ENCODE measurements at regions not wholly inside any gene's neighbourhood (a gene's known extent, or its start where the extent isn't known, plus 50 kb on each side); places are given as distances from the start of the nearest gene placed in this dataset.

GRCh38 chr4:41428601-41429279 lies 109.2 kb upstream of the LIMCH1 start:
- CTCF ChIA-PET = no interaction called here

GRCh38 chr4:41429280-41429669 lies 108.7 kb upstream of the LIMCH1 start:
- H3K4me1 Mint-ChIP-seq = no peaks in the 10 kb centered on the region
- peaks cover 3% of the 10 kb centered on the region for H3K9me3 Mint-ChIP-seq
- ChIA-PET CTCF (no interaction called here), POLR2A (no interaction called here)
- H3K4me3 Mint-ChIP-seq = no peak overlapping the region
- no peaks in the 10 kb centered on the region for H3K27me3 Mint-ChIP-seq
- no peak for DNase-seq
- H3K27ac Mint-ChIP-seq = no peak overlapping the region
- H3K36me3 Mint-ChIP-seq (ENCODE audit: low read depth) = no peaks in the 10 kb centered on the region

More at GRCh38 chr4:41428601-41429279, 109.2 kb upstream of the LIMCH1 start:
- H3K36me3 Mint-ChIP-seq (ENCODE audit: low read depth) = no peaks in the 10 kb centered on the region
- H3K27ac Mint-ChIP-seq = no peak overlapping the region
- H3K4me1 Mint-ChIP-seq = no peaks in the 10 kb centered on the region
- H3K27me3 Mint-ChIP-seq = no peaks in the 10 kb centered on the region
- peaks cover 3% of the 10 kb centered on the region for H3K9me3 Mint-ChIP-seq
- POLR2A ChIA-PET = no interaction called here
- no peak for DNase-seq
- no peak overlapping the region for H3K4me3 Mint-ChIP-seq

- Mint-ChIP-seq H3K4me1 (no peaks in the 10 kb centered on the region), H3K27me3 (no peaks in the 10 kb centered on the region), H3K9me3 (peaks cover under 1% of the 10 kb centered on the region), H3K4me3 (no peak overlapping the region), H3K27ac (no peak overlapping the region), H3K36me3 (ENCODE audit: low read depth) (no peaks in the 10 kb centered on the region)
- POLR2A ChIA-PET = no interaction called here
- CTCF ChIA-PET = no interaction called here
- DNase-seq = no peak
Observed at GRCh38 chr4:41430792-41431191, 107.2 kb upstream of the LIMCH1 start.

- Mint-ChIP-seq H3K36me3 (ENCODE audit: low read depth) (no peaks in the 10 kb centered on the region), H3K4me3 (no peak overlapping the region), H3K4me1 (no peaks in the 10 kb centered on the region), H3K27ac (no peak overlapping the region), H3K9me3 (no peaks in the 10 kb centered on the region), H3K27me3 (no peaks in the 10 kb centered on the region)
- DNase-seq = no peak
- CTCF ChIA-PET = no interaction called here
- POLR2A ChIA-PET = no interaction called here
Observed at GRCh38 chr4:41431276-41431675, 106.7 kb upstream of the LIMCH1 start.

- CTCF ChIA-PET = no interaction called here
- Mint-ChIP-seq H3K4me3 (no peak overlapping the region), H3K27me3 (no peaks in the 10 kb centered on the region), H3K9me3 (no peaks in the 10 kb centered on the region), H3K36me3 (ENCODE audit: low read depth) (no peaks in the 10 kb centered on the region), H3K27ac (no peak overlapping the region), H3K4me1 (no peaks in the 10 kb centered on the region)
- no peak for DNase-seq
- POLR2A ChIA-PET = no interaction called here
Observed at GRCh38 chr4:41432219-41432618, 105.7 kb upstream of the LIMCH1 start.

GRCh38 chr4:41432881-41433280 lies 105.1 kb upstream of the LIMCH1 start:
- no peaks in the 10 kb centered on the region for H3K36me3 Mint-ChIP-seq (ENCODE audit: low read depth)
- DNase-seq = no peak
- ChIA-PET POLR2A (no interaction called here), CTCF (interaction anchor here (1.0 to 1.4 kb wide), 2 partner anchors 12 to 14 kb away, joined by 3 to 6 read pairs; no protein-coding TSS in a partner anchor)
- H3K9me3 Mint-ChIP-seq = no peaks in the 10 kb centered on the region
- no peaks in the 10 kb centered on the region for H3K4me1 Mint-ChIP-seq
- H3K27me3 Mint-ChIP-seq = no peaks in the 10 kb centered on the region
- H3K27ac Mint-ChIP-seq = no peak overlapping the region
- H3K4me3 Mint-ChIP-seq = no peak overlapping the region

GRCh38 chr4:41433361-41433760 lies 104.6 kb upstream of the LIMCH1 start:
- Mint-ChIP-seq H3K4me1 (no peaks in the 10 kb centered on the region), H3K27me3 (no peaks in the 10 kb centered on the region), H3K36me3 (ENCODE audit: low read depth) (no peaks in the 10 kb centered on the region), H3K4me3 (no peak overlapping the region), H3K27ac (no peak overlapping the region), H3K9me3 (no peaks in the 10 kb centered on the region)
- ChIA-PET POLR2A (no interaction called here), CTCF (interaction anchor here (0.6 to 1.4 kb wide), 3 partner anchors 9 to 14 kb away, joined by 3 to 6 read pairs (median 3); no protein-coding TSS in a partner anchor)
- DNase-seq = no peak

GRCh38 chr4:41435510-41435909 lies 102.4 kb upstream of the LIMCH1 start:
- Mint-ChIP-seq H3K9me3 (no peaks in the 10 kb centered on the region), H3K27ac (no peak overlapping the region), H3K4me1 (no peaks in the 10 kb centered on the region), H3K36me3 (ENCODE audit: low read depth) (no peaks in the 10 kb centered on the region), H3K27me3 (no peaks in the 10 kb centered on the region), H3K4me3 (no peak overlapping the region)
- ChIA-PET POLR2A (no interaction called here), CTCF (interaction anchor here (0.6 kb wide), 1 partner anchor 1427 kb away, joined by 3 read pairs; no protein-coding TSS in a partner anchor)
- no peak for DNase-seq

- Mint-ChIP-seq H3K36me3 (ENCODE audit: low read depth) (no peaks in the 10 kb centered on the region), H3K27me3 (no peaks in the 10 kb centered on the region), H3K4me1 (no peaks in the 10 kb centered on the region), H3K4me3 (no peak overlapping the region), H3K9me3 (no peaks in the 10 kb centered on the region), H3K27ac (no peak overlapping the region)
- POLR2A ChIA-PET = no interaction called here
- CTCF ChIA-PET = no interaction called here
- no peak for DNase-seq
Observed at GRCh38 chr4:41436419-41436818, 101.5 kb upstream of the LIMCH1 start.

- DNase-seq = no peak
- no peaks in the 10 kb centered on the region for H3K27me3 Mint-ChIP-seq
- CTCF ChIA-PET = no interaction called here
- no peaks in the 10 kb centered on the region for H3K4me1 Mint-ChIP-seq
- no peak overlapping the region for H3K4me3 Mint-ChIP-seq
- no peaks in the 10 kb centered on the region for H3K36me3 Mint-ChIP-seq (ENCODE audit: low read depth)
- H3K9me3 Mint-ChIP-seq = no peaks in the 10 kb centered on the region
- H3K27ac Mint-ChIP-seq = no peak overlapping the region
- POLR2A ChIA-PET = no interaction called here
Observed at GRCh38 chr4:41437111-41437536, 100.8 kb upstream of the LIMCH1 start.

- Mint-ChIP-seq H3K4me1 (no peaks in the 10 kb centered on the region), H3K4me3 (no peak overlapping the region), H3K27me3 (no peaks in the 10 kb centered on the region), H3K36me3 (ENCODE audit: low read depth) (no peaks in the 10 kb centered on the region), H3K9me3 (no peaks in the 10 kb centered on the region), H3K27ac (no peak overlapping the region)
- no peak for DNase-seq
- POLR2A ChIA-PET = no interaction called here
- CTCF ChIA-PET = no interaction called here
Observed at GRCh38 chr4:41438931-41439297, 99.0 kb upstream of the LIMCH1 start.

GRCh38 chr4:41442810-41443209 lies 95.1 kb upstream of the LIMCH1 start:
- Mint-ChIP-seq H3K27me3 (no peaks in the 10 kb centered on the region), H3K27ac (no peak overlapping the region), H3K4me3 (no peak overlapping the region), H3K4me1 (no peaks in the 10 kb centered on the region), H3K9me3 (no peaks in the 10 kb centered on the region), H3K36me3 (ENCODE audit: low read depth) (no peaks in the 10 kb centered on the region)
- no peak for DNase-seq
- ChIA-PET CTCF (no interaction called here), POLR2A (interaction anchor here (0.6 kb wide), 1 partner anchor 219 kb away, joined by 3 read pairs; no protein-coding TSS in a partner anchor)

GRCh38 chr4:41443340-41444079 lies 94.4 kb upstream of the LIMCH1 start:
- CTCF ChIA-PET = no interaction called here
- no peak overlapping the region for H3K27ac Mint-ChIP-seq
- H3K4me1 Mint-ChIP-seq = no peaks in the 10 kb centered on the region
- no peak overlapping the region for H3K4me3 Mint-ChIP-seq
- POLR2A ChIA-PET = interaction anchor here (0.6 kb wide), 1 partner anchor 220 kb away, joined by 3 read pairs; no protein-coding TSS in a partner anchor
- no peaks in the 10 kb centered on the region for H3K27me3 Mint-ChIP-seq
- H3K36me3 Mint-ChIP-seq (ENCODE audit: low read depth) = no peaks in the 10 kb centered on the region
- H3K9me3 Mint-ChIP-seq = no peaks in the 10 kb centered on the region
- DNase-seq = no peak

- Mint-ChIP-seq H3K36me3 (ENCODE audit: low read depth) (no peaks in the 10 kb centered on the region), H3K4me3 (no peak overlapping the region), H3K27ac (no peak overlapping the region), H3K27me3 (no peaks in the 10 kb centered on the region), H3K9me3 (no peaks in the 10 kb centered on the region), H3K4me1 (no peaks in the 10 kb centered on the region)
- ChIA-PET CTCF (interaction anchor here (2.2 kb wide), 1 partner anchor 13 kb away, joined by 6 read pairs; no protein-coding TSS in a partner anchor), POLR2A (no interaction called here)
- no peak for DNase-seq
Observed at GRCh38 chr4:41446391-41446790, 91.6 kb upstream of the LIMCH1 start.
